HEK293 (cell line): ENCODE measurements at regions not wholly inside any gene's neighbourhood (a gene's known extent, or its start where the extent isn't known, plus 50 kb on each side); places are given as distances from the start of the nearest gene placed in this dataset.

ENCODE experiments used
- CTCF ChIA-PET: fragments of 350-600 bp; formaldehyde crosslinking; extraction: SDS; loops from one replicate; lab custom pipeline; 2021; ENCODE audit warnings: antibody characterized with exemption; lab: Yijun Ruan, JAX
- POLR2A ChIA-PET: fragments of 300-600 bp; formaldehyde crosslinking; extraction: SDS; loops from one replicate; lab custom pipeline; 2020; ENCODE audit warnings: antibody characterized with exemption, inconsistent platforms; lab: Yijun Ruan, JAX
- H3K27ac ChIP-seq: fragments of 200-500 bp; sonication (Bioruptor generic); 2 replicates; pipeline ENCODE4 v1.5.1; 2014; ENCODE audit warnings: low read depth, low read length, control low read depth, inconsistent platforms; ENCODE audit errors: extremely low read depth
- H3K36me3 ChIP-seq, 2 experiments: fragments of 200-500 bp in 1 of 2; sonication (Bioruptor generic) in 1 of 2; 1 replicate in 1 of 2; 2 replicates in 1 of 2; pipeline ENCODE4 v1.5.1; 2014 to 2017; ENCODE audit warnings: inconsistent platforms in 2 of 2, low read length in 2 of 2; ENCODE audit not compliant: control insufficient read depth in 2 of 2, insufficient read depth in 1 of 2
- H3K4me1 ChIP-seq: fragments of 200-500 bp; sonication (Bioruptor generic); 2 replicates; pipeline ENCODE4 v1.5.1; 2014; ENCODE audit warnings: mild to moderate bottlenecking, low read length, inconsistent platforms; ENCODE audit not compliant: control insufficient read depth, insufficient read depth
- H3K4me3 ChIP-seq: 2 replicates; pipeline ENCODE4 v1.5.1; 2011; ENCODE audit warnings: low read depth, mild to moderate bottlenecking, control low read depth, low read length, moderate library complexity
- H3K9me3 ChIP-seq: fragments of 200-500 bp; sonication (Bioruptor generic); 2 replicates; pipeline ENCODE4 v1.5.1; 2014; ENCODE audit warnings: low read depth, low read length, inconsistent platforms; ENCODE audit not compliant: control insufficient read depth, insufficient read depth
- BCL11A ChIP-seq: fragments of 450-650 bp; formaldehyde crosslinking; IDR thresholded peaks from 2 replicates; pipeline ENCODE4 v1.5.1; 2016; ENCODE audit warnings: low read depth, missing biosample characterization, missing genetic modification characterization
- KLF9 ChIP-seq: fragments of 450-650 bp; formaldehyde crosslinking; IDR thresholded peaks from 2 replicates; pipeline ENCODE4 v1.5.1; 2016; ENCODE audit warnings: missing biosample characterization, missing genetic modification characterization, low read depth
- PRDM2 ChIP-seq: fragments of 450-650 bp; formaldehyde crosslinking; IDR thresholded peaks from 2 replicates; pipeline ENCODE4 v1.5.1; 2016; ENCODE audit warnings: missing biosample characterization, missing genetic modification characterization, borderline replicate concordance
- SCRT1 ChIP-seq: fragments of 450-650 bp; formaldehyde crosslinking; IDR thresholded peaks from 2 replicates; pipeline ENCODE4 v1.5.1; 2016; ENCODE audit warnings: missing biosample characterization, missing genetic modification characterization, borderline replicate concordance
- ZBTB49 ChIP-seq: fragments of 450-650 bp; formaldehyde crosslinking; IDR thresholded peaks from 2 replicates; pipeline ENCODE4 v1.5.1; 2016; ENCODE audit warnings: missing biosample characterization, missing genetic modification characterization, low read depth
- ZBTB8A ChIP-seq: fragments of 450-650 bp; formaldehyde crosslinking; IDR thresholded peaks from 2 replicates; pipeline ENCODE4 v1.5.1; 2016; ENCODE audit warnings: missing biosample characterization, missing genetic modification characterization
- ZNF140 ChIP-seq: fragments of 450-650 bp; formaldehyde crosslinking; IDR thresholded peaks from 2 replicates; pipeline ENCODE4 v1.5.1; 2016; ENCODE audit warnings: missing biosample characterization, missing genetic modification characterization
- ZNF16 ChIP-seq: fragments of 450-650 bp; formaldehyde crosslinking; IDR thresholded peaks from 2 replicates; pipeline ENCODE4 v1.5.1; 2016; ENCODE audit warnings: low read depth, missing biosample characterization, missing genetic modification characterization
- ZNF302 ChIP-seq: fragments of 450-650 bp; formaldehyde crosslinking; IDR thresholded peaks from 2 replicates; pipeline ENCODE4 v1.5.1; 2016; ENCODE audit warnings: missing biosample characterization, missing genetic modification characterization, low read depth
- ZNF311 ChIP-seq: fragments of 450-650 bp; formaldehyde crosslinking; IDR thresholded peaks from 2 replicates; pipeline ENCODE4 v1.5.1; 2017; ENCODE audit warnings: missing biosample characterization, missing genetic modification characterization, borderline replicate concordance
- ZNF354C ChIP-seq: fragments of 450-650 bp; formaldehyde crosslinking; IDR thresholded peaks from 2 replicates; pipeline ENCODE4 v1.5.1; 2016; ENCODE audit warnings: missing biosample characterization, missing genetic modification characterization, low read depth, borderline replicate concordance
- ZNF394 ChIP-seq: fragments of 450-650 bp; formaldehyde crosslinking; IDR thresholded peaks from 2 replicates; pipeline ENCODE4 v1.5.1; 2016; ENCODE audit warnings: missing biosample characterization, missing genetic modification characterization, mild to moderate bottlenecking, moderate library complexity, borderline replicate concordance
- ZNF398 ChIP-seq: fragments of 450-650 bp; formaldehyde crosslinking; IDR thresholded peaks from 2 replicates; pipeline ENCODE4 v1.5.1; 2017; ENCODE audit warnings: missing biosample characterization, missing genetic modification characterization
- ZNF501 ChIP-seq: fragments of 450-650 bp; formaldehyde crosslinking; IDR thresholded peaks from 2 replicates; pipeline ENCODE4 v1.5.1; 2016; ENCODE audit warnings: missing biosample characterization, missing genetic modification characterization
- ZNF560 ChIP-seq: fragments of 450-650 bp; formaldehyde crosslinking; IDR thresholded peaks from 2 replicates; pipeline ENCODE4 v1.5.1; 2017; ENCODE audit warnings: missing biosample characterization, missing genetic modification characterization, borderline replicate concordance
- ZNF623 ChIP-seq: fragments of 450-650 bp; formaldehyde crosslinking; IDR thresholded peaks from 2 replicates; pipeline ENCODE4 v1.5.1; 2016; ENCODE audit warnings: missing biosample characterization, missing genetic modification characterization
- ZNF660 ChIP-seq: fragments of 450-650 bp; IDR thresholded peaks from 2 replicates; pipeline ENCODE4 v1.5.1; 2018; ENCODE audit warnings: missing biosample characterization, mild to moderate bottlenecking, missing genetic modification characterization
- ZNF785 ChIP-seq: fragments of 450-650 bp; formaldehyde crosslinking; IDR thresholded peaks from 2 replicates; pipeline ENCODE4 v1.5.1; 2016; ENCODE audit warnings: missing biosample characterization, missing genetic modification characterization
- ZSCAN5A ChIP-seq: fragments of 450-650 bp; formaldehyde crosslinking; IDR thresholded peaks from 2 replicates; pipeline ENCODE4 v1.5.1; 2016; ENCODE audit warnings: missing biosample characterization, missing genetic modification characterization

GRCh38 chrX:51975811-51976210 lies 82.4 kb downstream of the MAGED1 start:
- TF ChIP-seq ZNF16 (tag by site-specific recombination), result no peak
- no peak for TF ChIP-seq ZSCAN5A
- no peak for TF ChIP-seq ZBTB8A
- TF ChIP-seq BCL11A, result no peak
- no peak for TF ChIP-seq ZNF140 (tag by site-specific recombination)
- TF ChIP-seq ZNF354C, result no peak
- no peak for TF ChIP-seq ZNF560 (tag by site-specific recombination)
- no peak for TF ChIP-seq ZNF394
- TF ChIP-seq KLF9 (tag by site-specific recombination), result no peak
- no peak for TF ChIP-seq SCRT1 (tag by site-specific recombination)
- CTCF ChIA-PET, result no interaction called here
- POLR2A ChIA-PET, result no interaction called here
- Histone ChIP-seq H3K36me3 (no peaks in the 10 kb centered on the region), H3K27ac (no peak overlapping the region), H3K4me3 (no peak overlapping the region), H3K9me3 (no peaks in the 10 kb centered on the region), H3K4me1 (no peaks in the 10 kb centered on the region)

- no peak for TF ChIP-seq ZNF311
- no peak for TF ChIP-seq ZNF660 (tag by site-specific recombination)
- no peak for TF ChIP-seq ZNF302 (tag by site-specific recombination)
- TF ChIP-seq ZNF501 (tag by site-specific recombination), result no peak
- no peak for TF ChIP-seq ZBTB49 (tag by site-specific recombination)
- no peak for TF ChIP-seq ZNF398
- TF ChIP-seq PRDM2 (tag by site-specific recombination), result no peak
- no peak for TF ChIP-seq ZNF785 (tag by site-specific recombination)
- TF ChIP-seq ZNF623, result no peak
- Histone ChIP-seq H3K36me3 (no peaks in the 10 kb centered on the region), H3K27ac (no peak overlapping the region), H3K9me3 (no peaks in the 10 kb centered on the region), H3K4me1 (no peaks in the 10 kb centered on the region), H3K4me3 (no peak overlapping the region)
- POLR2A ChIA-PET, result no interaction called here
- CTCF ChIA-PET, result no interaction called here
Observed at GRCh38 chrX:51976503-51976902, 83.1 kb downstream of the MAGED1 start.
